WTC11 (cell line): ENCODE measurements at regions not wholly inside any gene's neighbourhood (a gene's known extent, or its start where the extent isn't known, plus 50 kb on each side); places are given as distances from the start of the nearest gene placed in this dataset.

Experiments
- ATAC-seq: fragments of 200-7000 bp; cut with Tn5 transposase; 2 replicates; pipeline ENCODE4 v1.10.0; 2021; ENCODE audit warnings: mild to moderate bottlenecking, moderate library complexity
- CTCF ChIA-PET: fragments of 300-600 bp; sonication (Branson Sonifier 250); formaldehyde crosslinking; loops from one replicate; lab custom pipeline; 2021; ENCODE audit warnings: antibody characterized with exemption; lab: Charles Lee
- POLR2A ChIA-PET: fragments of 350-600 bp; sonication (Branson Sonifier 250); formaldehyde crosslinking; loops from one replicate; lab custom pipeline; 2021; ENCODE audit warnings: antibody characterized with exemption; lab: Charles Lee
- DNase-seq: peaks from one replicate; pipeline ENCODE4 v3.0.0; 2021; ENCODE audit warnings: low spot score
- H3K27ac Mint-ChIP-seq: 2 replicates; pipeline ENCODE4 v1.8.0; 2021; ENCODE audit warnings: mixed read lengths
- H3K27me3 Mint-ChIP-seq: 2 replicates; pipeline ENCODE4 v1.8.0; 2021; ENCODE audit warnings: low read depth, mild to moderate bottlenecking, moderate library complexity, mixed read lengths
- H3K36me3 Mint-ChIP-seq: 2 replicates; pipeline ENCODE4 v1.8.0; 2021; ENCODE audit warnings: mixed read lengths
- H3K4me1 Mint-ChIP-seq: 2 replicates; pipeline ENCODE4 v1.8.0; 2022; ENCODE audit warnings: mixed read lengths
- H3K4me3 Mint-ChIP-seq: 2 replicates; pipeline ENCODE4 v1.8.0; 2021; ENCODE audit warnings: mild to moderate bottlenecking, moderate library complexity, mixed read lengths
- H3K9me3 Mint-ChIP-seq: 2 replicates; pipeline ENCODE4 v1.8.0; 2021; ENCODE audit warnings: mixed read lengths
- AR ChIP-seq: fragments of 250-450 bp; sonication (Bioruptor Pico); IDR thresholded peaks from 2 replicates; pipeline ENCODE4 v1.9.0; 2021; ENCODE audit warnings: mild to moderate bottlenecking
- CDX4 ChIP-seq: fragments of 250-450 bp; sonication (Bioruptor Pico); IDR thresholded peaks from 2 replicates; pipeline ENCODE4 v1.9.0; 2021; ENCODE audit warnings: moderate library complexity, mild to moderate bottlenecking, inconsistent platforms, borderline replicate concordance
- GRHL2 ChIP-seq: fragments of 250-450 bp; sonication (Bioruptor Pico); IDR thresholded peaks from 2 replicates; pipeline ENCODE4 v1.8.0; 2022; ENCODE audit warnings: mild to moderate bottlenecking, moderate library complexity; ENCODE audit not compliant: insufficient replicate concordance, severe bottlenecking
- MXD4 ChIP-seq: fragments of 250-450 bp; sonication (Bioruptor Pico); IDR thresholded peaks from 2 replicates; pipeline ENCODE4 v1.8.0; 2021; ENCODE audit warnings: mild to moderate bottlenecking, moderate library complexity, borderline replicate concordance
- MYBL2 ChIP-seq: sonication (generic); formaldehyde crosslinking; IDR thresholded peaks from 2 replicates; pipeline ENCODE4 v1.8.1; 2023; ENCODE audit warnings: mild to moderate bottlenecking, moderate library complexity, missing genetic modification reagents
- TEAD1 ChIP-seq: sonication (generic); formaldehyde crosslinking; IDR thresholded peaks from 2 replicates; pipeline ENCODE4 v1.8.0; 2022; ENCODE audit warnings: mild to moderate bottlenecking, missing genetic modification reagents
- ZNF138 ChIP-seq: sonication (generic); formaldehyde crosslinking; conservative IDR thresholded peaks from 2 replicates; pipeline ENCODE4 v1.8.1; 2022; ENCODE audit warnings: mild to moderate bottlenecking, moderate library complexity, missing genetic modification reagents
- ZNF263 ChIP-seq: sonication (generic); formaldehyde crosslinking; IDR thresholded peaks from 2 replicates; pipeline ENCODE4 v1.8.1; 2022; ENCODE audit warnings: low read depth, mild to moderate bottlenecking, moderate library complexity, missing genetic modification reagents
- ZNF396 ChIP-seq: fragments of 250-450 bp; sonication (Bioruptor Pico); IDR thresholded peaks from 2 replicates; pipeline ENCODE4 v1.8.0; 2021; ENCODE audit warnings: mild to moderate bottlenecking, moderate library complexity, borderline replicate concordance
- ZNF532 ChIP-seq: fragments of 250-450 bp; sonication (Bioruptor Pico); IDR thresholded peaks from 2 replicates; pipeline ENCODE4 v1.9.0; 2021; ENCODE audit warnings: mild to moderate bottlenecking, borderline replicate concordance
- TF ChIP-seq, protein P1 (sequence below): sonication (generic); formaldehyde crosslinking; IDR thresholded peaks from 2 replicates; pipeline ENCODE4 v1.8.1; 2022; ENCODE audit warnings: mild to moderate bottlenecking, moderate library complexity, missing genetic modification reagents
- TF ChIP-seq, protein P2 (sequence below): sonication (generic); formaldehyde crosslinking; IDR thresholded peaks from 2 replicates; pipeline ENCODE4 v1.8.1; 2022; ENCODE audit warnings: low read depth, missing genetic modification reagents, borderline replicate concordance
- TF ChIP-seq, protein P3 (sequence below): sonication (generic); formaldehyde crosslinking; conservative IDR thresholded peaks from 2 replicates; pipeline ENCODE4 v1.8.1; 2022; ENCODE audit warnings: mild to moderate bottlenecking, missing genetic modification reagents
- TF ChIP-seq, protein P4 (sequence below): sonication (generic); formaldehyde crosslinking; IDR thresholded peaks from 2 replicates; pipeline ENCODE4 v1.8.0; 2022; ENCODE audit warnings: mild to moderate bottlenecking, missing genetic modification reagents
- TF ChIP-seq, protein P5 (sequence below): sonication (generic); formaldehyde crosslinking; IDR thresholded peaks from 2 replicates; pipeline ENCODE4 v1.8.0; 2022; ENCODE audit warnings: mild to moderate bottlenecking, missing genetic modification reagents
- TF ChIP-seq, protein P6 (sequence below): sonication (generic); formaldehyde crosslinking; IDR thresholded peaks from 2 replicates; pipeline ENCODE4 v1.8.1; 2023; ENCODE audit warnings: mild to moderate bottlenecking, missing genetic modification reagents, moderate library complexity

- TF ChIP-seq, protein P1, sequence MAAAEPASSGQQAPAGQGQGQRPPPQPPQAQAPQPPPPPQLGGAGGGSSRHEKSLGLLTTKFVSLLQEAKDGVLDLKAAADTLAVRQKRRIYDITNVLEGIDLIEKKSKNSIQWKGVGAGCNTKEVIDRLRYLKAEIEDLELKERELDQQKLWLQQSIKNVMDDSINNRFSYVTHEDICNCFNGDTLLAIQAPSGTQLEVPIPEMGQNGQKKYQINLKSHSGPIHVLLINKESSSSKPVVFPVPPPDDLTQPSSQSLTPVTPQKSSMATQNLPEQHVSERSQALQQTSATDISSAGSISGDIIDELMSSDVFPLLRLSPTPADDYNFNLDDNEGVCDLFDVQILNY (CRISPR knock-in tag): no peak
- TF ChIP-seq MXD4 (CRISPR knock-in tag): no peak
- TF ChIP-seq CDX4 (CRISPR knock-in tag): no peak
- TF ChIP-seq, protein P2, sequence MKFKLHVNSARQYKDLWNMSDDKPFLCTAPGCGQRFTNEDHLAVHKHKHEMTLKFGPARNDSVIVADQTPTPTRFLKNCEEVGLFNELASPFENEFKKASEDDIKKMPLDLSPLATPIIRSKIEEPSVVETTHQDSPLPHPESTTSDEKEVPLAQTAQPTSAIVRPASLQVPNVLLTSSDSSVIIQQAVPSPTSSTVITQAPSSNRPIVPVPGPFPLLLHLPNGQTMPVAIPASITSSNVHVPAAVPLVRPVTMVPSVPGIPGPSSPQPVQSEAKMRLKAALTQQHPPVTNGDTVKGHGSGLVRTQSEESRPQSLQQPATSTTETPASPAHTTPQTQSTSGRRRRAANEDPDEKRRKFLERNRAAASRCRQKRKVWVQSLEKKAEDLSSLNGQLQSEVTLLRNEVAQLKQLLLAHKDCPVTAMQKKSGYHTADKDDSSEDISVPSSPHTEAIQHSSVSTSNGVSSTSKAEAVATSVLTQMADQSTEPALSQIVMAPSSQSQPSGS (CRISPR knock-in tag): no peak
- TF ChIP-seq, all 79 proteins: peak for 0
Measured at GRCh38 chr15:58271410-58271809, 133.2 kb downstream of the AQP9 start (continued).

DNA sequence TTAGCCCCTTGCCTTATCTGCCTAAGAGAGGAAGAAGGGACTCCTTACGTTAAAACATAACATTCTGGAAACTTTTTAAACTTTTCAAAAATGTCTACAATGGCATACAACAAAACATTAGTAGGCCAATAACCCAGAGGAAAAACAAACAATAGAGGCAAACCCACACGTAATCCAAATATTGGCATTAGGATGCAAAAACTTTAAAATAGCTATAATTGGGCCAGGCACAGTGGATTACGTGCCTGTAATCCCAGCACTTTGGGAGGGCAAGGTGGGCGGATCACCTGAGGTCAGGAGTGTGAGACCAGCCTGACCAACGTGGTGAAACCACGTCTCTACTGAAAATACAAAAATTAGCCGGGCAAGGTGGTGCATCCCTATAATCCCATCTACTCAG lies 134.9 kb downstream of the AQP9 start:
- ATAC-seq (no peak), DNase-seq (no peak)
- no peak overlapping the region for H3K4me3 Mint-ChIP-seq
- H3K27me3 Mint-ChIP-seq: no peaks in the 10 kb centered on the region
- peaks cover 9% of the 10 kb centered on the region for H3K36me3 Mint-ChIP-seq
- no peak overlapping the region for H3K27ac Mint-ChIP-seq
- TF ChIP-seq, protein P3, sequence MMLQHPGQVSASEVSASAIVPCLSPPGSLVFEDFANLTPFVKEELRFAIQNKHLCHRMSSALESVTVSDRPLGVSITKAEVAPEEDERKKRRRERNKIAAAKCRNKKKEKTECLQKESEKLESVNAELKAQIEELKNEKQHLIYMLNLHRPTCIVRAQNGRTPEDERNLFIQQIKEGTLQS (CRISPR knock-in tag): no peak
- no peak for TF ChIP-seq ZNF396 (CRISPR knock-in tag)
- no peak for TF ChIP-seq ZNF263 (CRISPR knock-in tag)
- TF ChIP-seq, protein P2 (CRISPR knock-in tag): no peak
- TF ChIP-seq, protein P4, sequence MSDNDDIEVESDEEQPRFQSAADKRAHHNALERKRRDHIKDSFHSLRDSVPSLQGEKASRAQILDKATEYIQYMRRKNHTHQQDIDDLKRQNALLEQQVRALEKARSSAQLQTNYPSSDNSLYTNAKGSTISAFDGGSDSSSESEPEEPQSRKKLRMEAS (CRISPR knock-in tag): no peak
- no peak for TF ChIP-seq CDX4 (CRISPR knock-in tag)
- TF ChIP-seq MYBL2 (CRISPR knock-in tag): no peak
- no peak for TF ChIP-seq ZNF532 (CRISPR knock-in tag)
- no peak for TF ChIP-seq ZNF138 (CRISPR knock-in tag)
- TF ChIP-seq GRHL2 (CRISPR knock-in tag): no peak
- TF ChIP-seq, protein P5, sequence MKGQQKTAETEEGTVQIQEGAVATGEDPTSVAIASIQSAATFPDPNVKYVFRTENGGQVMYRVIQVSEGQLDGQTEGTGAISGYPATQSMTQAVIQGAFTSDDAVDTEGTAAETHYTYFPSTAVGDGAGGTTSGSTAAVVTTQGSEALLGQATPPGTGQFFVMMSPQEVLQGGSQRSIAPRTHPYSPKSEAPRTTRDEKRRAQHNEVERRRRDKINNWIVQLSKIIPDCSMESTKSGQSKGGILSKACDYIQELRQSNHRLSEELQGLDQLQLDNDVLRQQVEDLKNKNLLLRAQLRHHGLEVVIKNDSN (CRISPR knock-in tag): no peak
- TF ChIP-seq AR (CRISPR knock-in tag): no peak
- TF ChIP-seq TEAD1 (CRISPR knock-in tag): no peak
- TF ChIP-seq, protein P6, sequence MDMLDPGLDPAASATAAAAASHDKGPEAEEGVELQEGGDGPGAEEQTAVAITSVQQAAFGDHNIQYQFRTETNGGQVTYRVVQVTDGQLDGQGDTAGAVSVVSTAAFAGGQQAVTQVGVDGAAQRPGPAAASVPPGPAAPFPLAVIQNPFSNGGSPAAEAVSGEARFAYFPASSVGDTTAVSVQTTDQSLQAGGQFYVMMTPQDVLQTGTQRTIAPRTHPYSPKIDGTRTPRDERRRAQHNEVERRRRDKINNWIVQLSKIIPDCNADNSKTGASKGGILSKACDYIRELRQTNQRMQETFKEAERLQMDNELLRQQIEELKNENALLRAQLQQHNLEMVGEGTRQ (CRISPR knock-in tag): no peak
- peaks cover 9% of the 10 kb centered on the region for H3K4me1 Mint-ChIP-seq
- ChIA-PET POLR2A (no interaction called here), CTCF (no interaction called here)
- peaks cover 12% of the 10 kb centered on the region for H3K9me3 Mint-ChIP-seq
